Right renal pelvis (tissue), 4 donors: ENCODE measurements at regions not wholly inside any gene's neighbourhood (a gene's known extent, or its start where the extent isn't known, plus 50 kb on each side); places are given as distances from the start of the nearest gene placed in this dataset.

Experiments used
- DNase-seq, 4 donors: peaks; one replicate each; pipeline ENCODE4 v3.0.0-alpha.2; 2013; ENCODE audit warnings: low read depth in 4 of 4, low spot score in 3 of 4, missing footprints in 1 of 4

- DNase-seq: no peak
Observed at GRCh38 chr14:58923751-58924405, 264.6 kb upstream of the DAAM1 start.

DNA sequence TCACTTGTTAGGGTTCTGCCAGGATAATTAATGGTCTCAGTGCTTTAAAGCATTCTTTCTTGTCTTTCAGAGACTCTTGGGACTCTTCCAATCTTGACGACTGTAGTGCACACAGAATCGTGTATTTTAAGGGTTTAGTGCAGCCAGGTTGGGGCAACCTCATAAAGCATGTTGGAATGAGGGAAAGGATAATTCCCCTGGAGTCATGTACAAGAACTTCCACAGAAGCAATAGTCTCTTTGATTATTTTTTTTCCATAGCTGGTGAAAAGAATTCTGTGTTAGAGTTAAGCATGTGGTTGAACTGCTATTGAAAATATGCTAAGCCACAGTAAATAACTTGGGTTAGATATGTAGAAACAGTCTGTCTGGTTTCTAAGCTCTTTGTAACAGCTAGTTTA is 246.8 kb upstream of the DAAM1 start:
- DNase-seq: no peak

DNA sequence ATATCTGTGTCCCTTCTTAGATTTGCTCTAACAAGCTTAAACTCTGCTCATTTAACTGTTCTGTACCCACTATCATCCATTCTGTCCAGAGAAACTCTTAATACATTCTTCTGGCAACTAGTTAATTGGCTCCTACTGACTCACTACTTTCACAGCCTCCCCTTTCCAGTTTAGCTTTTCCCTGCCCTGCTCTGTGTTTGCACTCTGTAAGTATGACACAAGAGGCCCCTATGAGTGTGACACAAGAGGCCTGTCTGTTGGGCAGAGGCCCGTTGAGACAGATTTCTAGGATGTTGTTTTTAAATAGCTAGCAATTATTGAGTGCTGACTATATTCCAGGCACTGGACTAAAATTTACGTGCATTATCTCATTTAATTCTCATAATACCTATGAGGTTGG is 246.0 kb upstream of the DAAM1 start:
- DNase-seq: no peak

- no peak for DNase-seq
Observed at GRCh38 chr14:58944343-58944967, 244.0 kb upstream of the DAAM1 start.

GRCh38 chr14:58944968-58945356 is 243.5 kb upstream of the DAAM1 start:
- no peak for DNase-seq

GRCh38 chr14:58946431-58946830 is 242.0 kb upstream of the DAAM1 start:
- DNase-seq: no peak

DNA sequence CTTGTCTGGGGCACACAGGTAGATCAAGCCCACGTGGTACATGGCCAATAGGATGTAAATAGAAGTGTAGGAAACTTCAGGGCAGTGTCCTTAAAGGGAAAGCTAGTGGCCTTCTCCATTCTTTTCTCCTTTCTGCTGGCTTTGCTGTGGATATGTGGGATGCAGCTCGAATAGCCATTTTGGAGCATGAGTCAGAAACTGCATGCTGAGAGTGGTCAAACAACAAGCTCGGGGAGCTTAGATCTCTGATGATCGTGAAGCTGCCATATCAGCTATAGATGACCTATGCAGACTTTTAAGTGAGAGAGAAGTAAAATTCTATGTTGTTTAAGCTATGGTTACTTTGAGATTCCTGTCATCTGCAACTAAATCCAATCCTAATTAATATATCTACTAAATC is 241.3 kb upstream of the DAAM1 start:
- no peak for DNase-seq

DNA sequence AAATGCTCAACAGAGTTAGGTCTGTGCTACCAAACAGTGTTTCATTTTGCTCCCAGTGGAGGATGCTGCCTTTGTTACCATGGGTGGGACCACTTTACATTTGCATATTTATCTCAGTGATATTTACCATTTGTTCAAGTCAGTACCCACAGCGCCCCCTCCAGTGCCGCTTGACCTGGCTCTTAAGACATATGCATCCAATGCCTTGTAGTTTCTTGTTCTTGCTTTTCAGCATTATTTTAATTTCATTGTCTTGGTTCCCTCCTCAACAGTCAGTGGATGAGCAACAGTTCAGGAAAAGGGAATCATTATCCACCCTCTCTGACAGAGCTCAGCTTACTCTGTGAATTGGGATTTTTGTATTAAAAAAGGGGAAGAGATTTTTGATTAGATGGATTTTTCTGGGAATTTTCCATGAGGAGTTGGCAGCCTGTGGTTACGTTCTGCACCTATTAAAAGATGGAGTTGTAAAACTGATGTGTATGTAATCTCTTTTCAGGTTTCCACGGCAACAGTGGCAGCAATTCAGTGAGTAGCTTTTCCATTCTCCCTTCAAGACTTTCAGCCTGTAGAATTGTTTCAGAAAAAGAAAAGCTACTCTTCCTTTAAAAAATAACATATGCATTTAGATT is 240.5 kb upstream of the DAAM1 start:
- no peak for DNase-seq

DNA sequence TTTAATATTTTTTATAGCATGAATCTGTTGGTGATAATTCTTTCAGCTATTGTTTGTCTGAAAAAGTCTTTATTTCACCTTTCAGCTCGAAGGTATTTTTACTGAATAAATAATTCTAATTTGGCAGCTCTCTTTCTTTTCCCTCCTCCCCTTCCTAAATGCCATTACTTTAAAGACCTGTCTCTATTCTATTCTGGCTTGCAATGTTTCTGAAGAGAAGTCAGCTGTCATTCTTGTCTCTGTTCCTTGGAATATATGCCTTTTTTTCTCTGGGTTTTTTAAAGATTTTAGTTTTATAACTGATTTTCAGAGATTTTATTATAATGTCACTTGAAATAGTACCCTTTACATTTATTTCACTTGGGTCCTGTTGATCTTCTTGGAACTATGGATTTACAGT is 237.9 kb upstream of the DAAM1 start:
- no peak for DNase-seq

- DNase-seq: no peak
Observed at GRCh38 chr14:58951143-58951542, 237.3 kb upstream of the DAAM1 start.

- no peak for DNase-seq
Observed at GRCh38 chr14:58954052-58954451, 234.4 kb upstream of the DAAM1 start.

- peak in 1 of 4 donors; percentile 28 for DNase-seq
Observed at GRCh38 chr14:58954901-58955861, 233.3 kb upstream of the DAAM1 start.

DNA sequence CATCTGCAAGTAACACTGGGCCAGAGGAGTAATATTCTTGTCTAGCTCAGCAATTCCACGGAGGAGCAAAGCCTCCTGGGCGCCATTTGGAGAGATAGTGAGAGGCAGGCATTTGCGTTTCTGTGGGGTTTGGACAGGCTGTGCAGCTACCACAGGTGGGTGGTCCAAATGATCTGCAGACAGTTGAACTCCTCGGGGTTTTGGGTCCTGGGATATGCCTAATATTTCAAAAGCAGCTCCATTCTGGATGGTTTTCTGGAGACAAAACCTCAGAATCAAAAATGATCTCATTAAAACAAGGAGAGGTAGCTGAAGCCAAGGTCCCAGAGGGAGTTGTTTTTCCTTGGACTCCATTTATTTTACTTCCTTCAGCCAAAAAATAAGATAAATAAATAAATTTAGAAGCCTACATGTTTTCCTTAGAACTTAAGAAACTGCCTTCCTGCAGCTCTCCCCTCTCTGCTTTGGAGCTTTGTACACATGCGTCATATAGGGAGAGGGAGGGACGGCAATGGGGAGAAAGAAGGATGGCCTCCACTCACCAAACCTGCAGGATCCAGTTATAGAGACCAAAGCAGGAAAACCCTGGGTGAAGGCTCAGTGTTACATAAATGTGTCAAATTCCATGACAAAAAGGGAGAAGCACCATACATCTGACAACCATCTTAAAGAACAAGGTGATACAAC is 227.3 kb upstream of the DAAM1 start:
- DNase-seq: no peak

- DNase-seq: no peak
Observed at GRCh38 chr14:58963873-58964597, 224.4 kb upstream of the DAAM1 start.

DNA sequence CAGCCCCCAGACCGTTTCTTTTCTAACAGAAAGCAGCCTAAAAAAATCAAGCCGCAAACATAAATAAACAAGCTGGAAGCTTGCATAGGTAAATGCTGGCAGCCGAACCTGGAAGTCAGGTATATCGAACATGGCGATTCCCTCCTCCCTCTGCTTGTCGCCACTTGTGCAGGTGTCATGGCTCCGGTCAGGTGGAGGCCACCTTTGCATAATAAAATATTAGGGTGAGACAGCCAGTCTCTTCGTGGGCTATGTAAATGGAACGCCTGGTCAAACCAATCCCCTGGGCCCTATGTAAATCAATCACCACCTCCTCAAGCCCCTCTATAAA is 223.9 kb upstream of the DAAM1 start:
- no peak for DNase-seq

DNA sequence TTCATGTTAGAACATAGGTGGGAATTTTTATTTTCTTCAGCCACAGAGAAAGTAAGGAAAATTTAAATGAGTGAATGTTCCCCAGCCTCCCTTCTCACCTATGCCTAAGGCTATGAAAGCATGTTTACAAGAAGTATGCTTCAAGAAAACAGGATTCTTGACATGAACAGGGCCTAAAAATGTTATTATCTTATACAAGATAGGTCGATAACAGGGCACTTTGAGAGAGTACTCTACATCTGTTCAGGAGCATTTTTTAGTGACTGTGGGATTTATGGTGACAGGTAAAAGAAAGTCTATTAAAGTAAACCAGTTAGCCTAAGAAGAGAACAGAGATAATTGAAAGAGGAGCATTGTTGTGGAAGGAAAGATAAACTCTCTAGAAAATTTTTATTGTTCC is 222.9 kb upstream of the DAAM1 start:
- no peak for DNase-seq

GRCh38 chr14:58966997-58967396 is 221.5 kb upstream of the DAAM1 start:
- DNase-seq: no peak

- no peak for DNase-seq
Observed at GRCh38 chr14:58969951-58970751, 218.3 kb upstream of the DAAM1 start.
